Activated CD8-positive, alpha-beta memory T cell treated with anti-CD3 and anti-CD28 coated beads, Interleukin-2, amount 50 U/mL, for 1 hour (primary cell): ENCODE measurements at regions not wholly inside any gene's neighbourhood (a gene's known extent, or its start where the extent isn't known, plus 50 kb on each side); places are given as distances from the start of the nearest gene placed in this dataset.

ENCODE experiments used
- DNase-seq: peaks from one replicate; pipeline ENCODE4 v3.0.0-alpha.2; 2020; ENCODE audit errors: extremely low read depth

DNA sequence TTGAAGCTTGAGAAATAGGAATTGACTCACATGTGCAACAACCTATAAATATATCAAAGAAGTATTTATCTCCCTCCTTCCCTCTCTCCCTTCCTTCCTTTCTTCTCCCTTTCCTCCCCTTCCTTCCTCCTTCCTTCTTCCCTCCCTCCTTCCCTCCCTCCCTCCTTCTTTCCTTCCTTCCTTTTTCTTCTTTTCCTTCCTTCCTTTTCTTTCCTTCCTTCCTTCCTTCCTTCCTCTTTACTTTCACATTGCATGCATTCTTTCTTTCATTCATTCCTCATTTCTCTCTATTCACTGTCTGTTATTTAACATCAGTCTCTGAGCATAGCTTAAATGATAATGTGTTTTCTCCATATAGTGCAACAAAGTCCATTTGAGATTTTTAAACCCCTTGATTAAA is 214.2 kb downstream of the CHRM3 start:
- no peak for DNase-seq

- no peak for DNase-seq
Observed at GRCh38 chr1:239601108-239601507, 214.7 kb downstream of the CHRM3 start.

- no peak for DNase-seq
Observed at GRCh38 chr1:239603530-239603929, 217.2 kb downstream of the CHRM3 start.

DNA sequence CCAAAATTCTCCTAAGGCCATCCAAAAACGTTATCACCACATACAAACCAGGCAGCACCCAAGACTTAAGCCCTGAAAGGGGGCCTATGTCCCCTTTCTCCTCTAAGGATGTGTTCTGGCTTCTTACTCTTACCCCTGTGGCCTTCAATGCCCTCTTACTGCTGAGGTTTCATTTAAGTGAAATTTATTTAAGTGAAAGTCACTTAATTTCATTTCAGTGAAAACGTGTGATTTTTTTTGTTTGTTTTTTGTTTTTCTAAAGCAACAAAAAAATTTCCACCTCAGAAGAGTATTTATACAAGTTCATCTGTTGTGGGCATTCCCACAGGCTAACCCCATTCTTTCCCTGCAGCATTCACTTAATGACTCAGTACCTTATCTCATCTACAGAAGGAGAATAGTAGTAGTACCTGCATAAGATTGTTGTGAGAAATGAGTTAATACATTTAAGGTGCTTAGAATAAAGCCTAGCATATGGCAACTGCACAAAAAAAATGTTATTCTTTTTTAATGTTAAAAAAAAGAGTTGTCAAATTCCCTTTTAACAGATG is 220.6 kb downstream of the CHRM3 start:
- no peak for DNase-seq

GRCh38 chr1:239608469-239608868 is 222.1 kb downstream of the CHRM3 start:
- DNase-seq = no peak

GRCh38 chr1:239612379-239612778 is 226.0 kb downstream of the CHRM3 start:
- DNase-seq = no peak

DNA sequence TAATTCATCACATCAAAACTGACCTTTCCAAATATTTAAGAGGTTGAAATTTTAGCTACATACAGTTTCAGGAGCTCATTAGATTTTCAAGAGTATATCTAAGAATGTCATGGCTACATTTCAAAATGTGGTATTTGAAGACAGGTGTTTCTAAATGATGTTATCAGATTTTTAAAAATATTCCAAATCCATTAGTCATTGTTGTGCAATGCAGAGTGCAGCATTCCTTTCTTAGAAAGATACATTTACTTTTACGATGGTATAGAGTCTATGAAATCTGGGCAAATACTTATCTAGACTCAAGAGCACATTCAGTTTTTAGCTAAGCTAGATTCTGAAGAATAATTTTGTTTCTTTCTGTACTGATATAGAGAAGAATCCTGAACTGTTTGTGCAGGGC is 230.3 kb downstream of the CHRM3 start:
- DNase-seq = no peak

GRCh38 chr1:239617259-239617658 is 230.9 kb downstream of the CHRM3 start:
- DNase-seq = no peak

GRCh38 chr1:239617731-239618130 is 231.4 kb downstream of the CHRM3 start:
- DNase-seq = no peak

DNA sequence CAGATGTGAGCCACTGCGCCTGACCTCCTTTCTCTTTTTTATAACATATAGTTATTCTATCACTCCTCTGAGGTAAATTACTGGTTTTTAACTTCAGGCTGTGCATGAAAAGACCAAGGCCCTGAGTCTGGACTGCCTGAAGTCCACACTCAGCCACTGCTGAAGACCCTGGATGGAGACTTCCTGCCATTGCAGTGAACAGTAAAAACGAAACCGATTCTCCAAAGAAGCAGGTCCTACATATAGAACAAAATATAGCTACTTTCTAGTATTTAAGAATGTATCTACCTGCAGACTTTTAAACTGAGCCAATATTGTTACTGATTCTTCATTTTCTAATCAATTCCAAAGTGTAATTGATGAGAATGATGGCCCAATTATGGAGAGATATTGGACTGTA is 232.8 kb downstream of the CHRM3 start:
- no peak for DNase-seq

DNA sequence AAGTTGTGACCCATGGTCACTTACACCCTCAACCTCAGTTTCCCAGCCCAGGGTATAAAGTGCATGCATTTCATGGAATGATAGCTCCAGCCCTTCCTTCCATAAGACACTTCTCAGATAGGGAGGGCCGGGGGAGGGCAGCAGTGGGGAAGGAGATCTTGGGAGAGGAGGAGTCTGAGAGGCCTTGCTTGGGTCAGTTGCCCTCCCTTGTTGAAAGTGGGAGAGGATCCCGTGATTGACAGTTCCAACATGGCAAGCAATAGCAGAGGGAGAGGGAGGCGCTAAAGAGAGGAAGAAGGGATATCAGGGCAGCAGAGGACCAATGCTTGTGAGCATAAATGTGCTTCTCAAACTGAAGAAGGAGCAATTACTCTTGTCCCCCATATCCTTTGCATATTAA is 244.4 kb downstream of the CHRM3 start:
- DNase-seq = no peak

DNA sequence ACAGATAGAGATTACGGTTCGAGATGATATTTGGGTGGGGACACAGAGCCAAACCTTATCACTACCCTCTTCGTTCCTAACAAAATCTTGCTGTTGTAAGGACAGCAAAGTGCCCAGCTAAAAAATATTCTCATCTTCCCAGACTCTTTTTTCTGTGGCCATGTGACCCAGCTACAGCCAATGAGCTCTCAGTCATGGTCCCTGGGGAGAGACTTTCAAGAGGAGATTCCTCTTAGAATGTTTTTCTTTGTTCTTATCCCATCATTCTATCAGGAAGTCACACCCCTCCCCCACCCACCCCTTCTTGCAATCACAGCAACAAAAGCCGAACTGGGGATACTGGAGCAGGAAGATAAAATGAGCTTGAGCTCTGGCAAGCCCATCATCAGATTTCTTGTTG is 247.1 kb downstream of the CHRM3 start:
- no peak for DNase-seq

GRCh38 chr1:239635276-239635675 is 248.9 kb downstream of the CHRM3 start:
- no peak for DNase-seq

DNA sequence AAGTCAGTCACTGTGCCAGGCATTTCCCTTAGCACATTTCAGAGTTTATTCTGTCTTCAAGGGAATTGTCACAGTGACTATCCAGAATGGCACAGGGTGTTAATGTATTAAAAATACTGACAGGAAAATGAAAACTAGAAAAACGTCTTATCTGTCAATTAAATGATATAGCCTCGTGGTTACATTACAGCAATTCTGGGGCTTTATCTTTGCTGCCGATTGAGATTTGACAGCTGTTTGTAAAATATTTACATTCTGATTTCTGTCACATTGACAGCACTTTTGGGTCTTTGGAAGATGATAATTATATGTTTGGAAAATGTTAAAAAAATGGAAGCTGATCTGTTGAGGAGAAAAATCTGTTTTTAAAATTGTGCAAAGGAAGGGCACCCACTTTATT is 250.0 kb downstream of the CHRM3 start:
- DNase-seq = no peak

DNA sequence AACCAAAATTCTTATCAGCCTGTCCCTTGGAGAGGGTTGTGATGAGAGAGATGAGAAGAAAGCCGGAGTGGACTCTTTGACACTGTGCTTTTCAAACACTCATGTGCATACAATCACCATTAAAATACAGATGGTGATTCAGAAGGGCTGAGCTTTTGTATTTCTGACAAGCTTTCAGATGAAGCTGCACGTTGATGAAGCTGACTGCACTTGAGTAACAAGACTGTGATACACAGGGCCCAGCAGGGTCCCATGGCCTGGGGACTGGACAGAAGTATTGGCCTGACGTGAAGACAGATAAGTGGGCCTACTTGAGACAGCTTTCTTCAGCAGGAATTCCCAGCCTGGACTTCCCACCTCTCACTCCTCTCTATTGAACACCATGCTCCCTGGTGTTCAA is 258.2 kb downstream of the CHRM3 start:
- no peak for DNase-seq

DNA sequence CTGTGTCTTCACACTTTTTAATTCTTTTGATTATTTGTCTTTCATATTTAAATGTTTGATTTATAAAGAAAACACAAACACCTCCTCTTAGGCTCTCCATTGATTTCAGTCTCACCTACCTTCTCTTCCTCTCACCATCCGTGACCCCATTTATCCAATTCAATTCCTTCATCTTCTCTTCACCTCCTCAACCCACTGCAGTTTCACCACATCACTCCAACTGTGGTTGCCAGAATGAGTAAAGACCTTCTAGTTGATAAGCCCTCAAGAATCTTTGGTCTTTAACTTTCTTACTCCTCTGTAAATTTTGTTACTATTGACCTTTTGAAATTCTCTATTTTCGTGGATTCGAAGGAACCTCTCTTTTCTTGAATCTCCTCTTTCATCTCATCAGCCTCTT is 260.7 kb downstream of the CHRM3 start:
- no peak for DNase-seq

- DNase-seq = no peak
Observed at GRCh38 chr1:239647964-239648632, 261.7 kb downstream of the CHRM3 start.

- no peak for DNase-seq
Observed at GRCh38 chr1:239655023-239655422, 268.7 kb downstream of the CHRM3 start.

DNA sequence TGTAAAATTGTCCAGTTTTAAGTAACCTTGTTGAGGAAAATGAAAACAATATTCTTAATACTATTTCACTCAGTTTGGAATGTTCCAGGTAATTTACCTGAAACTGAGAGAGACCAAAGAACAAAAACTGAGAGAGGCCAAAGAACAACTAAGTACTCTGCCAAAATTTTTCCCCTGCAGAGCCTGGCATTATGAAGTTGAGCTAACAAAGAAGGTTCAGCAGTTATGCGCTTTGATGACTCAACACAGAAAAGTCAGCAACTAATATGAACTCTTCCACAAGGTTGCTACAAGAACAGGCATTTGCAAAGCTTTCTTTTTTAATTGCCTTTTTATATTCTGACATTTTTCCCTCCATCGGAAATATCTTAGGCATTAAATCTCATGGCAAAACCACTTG is 270.9 kb downstream of the CHRM3 start:
- no peak for DNase-seq

DNA sequence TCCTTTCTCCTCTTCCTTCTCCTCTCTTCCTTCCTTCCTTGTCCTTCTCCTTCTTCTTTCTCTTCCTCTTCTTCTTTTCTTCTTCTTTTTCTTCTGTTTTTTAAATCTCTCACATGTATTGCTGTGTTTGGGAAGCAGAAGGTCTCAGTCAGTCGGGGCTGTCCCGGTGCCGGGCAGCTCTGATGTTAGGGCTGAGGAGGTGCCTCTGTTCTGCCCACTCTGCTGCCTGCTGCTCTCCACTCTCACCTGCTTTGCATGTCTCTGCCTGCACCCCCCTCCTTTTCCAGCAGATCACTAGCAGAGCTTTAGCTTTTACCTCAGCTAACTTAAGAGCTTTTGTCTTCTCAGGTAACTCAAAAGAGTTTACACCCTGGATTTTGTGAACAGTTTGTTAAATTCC is 276.6 kb downstream of the CHRM3 start:
- no peak for DNase-seq

GRCh38 chr1:239672256-239672655 is 285.9 kb downstream of the CHRM3 start:
- no peak for DNase-seq

DNA sequence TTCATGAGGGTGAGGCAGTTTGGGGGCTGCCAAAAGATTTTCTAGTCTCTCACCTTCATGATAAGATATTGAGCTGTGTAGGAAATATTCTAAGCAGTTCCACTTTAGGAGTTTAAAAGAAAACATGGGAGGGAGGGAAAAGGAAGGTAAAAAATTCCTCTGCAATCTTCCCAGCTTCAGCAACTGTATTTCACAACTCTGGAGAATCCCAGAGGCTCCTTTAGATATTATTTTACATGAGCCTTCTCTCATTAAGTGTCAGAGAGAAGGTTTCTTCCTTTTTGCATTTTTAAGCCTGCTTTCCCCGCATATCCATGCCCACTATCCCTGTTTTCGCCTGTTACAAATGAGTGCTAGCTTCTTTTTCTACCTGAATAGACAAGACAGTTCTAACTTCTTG is 289.4 kb downstream of the CHRM3 start:
- no peak for DNase-seq

DNA sequence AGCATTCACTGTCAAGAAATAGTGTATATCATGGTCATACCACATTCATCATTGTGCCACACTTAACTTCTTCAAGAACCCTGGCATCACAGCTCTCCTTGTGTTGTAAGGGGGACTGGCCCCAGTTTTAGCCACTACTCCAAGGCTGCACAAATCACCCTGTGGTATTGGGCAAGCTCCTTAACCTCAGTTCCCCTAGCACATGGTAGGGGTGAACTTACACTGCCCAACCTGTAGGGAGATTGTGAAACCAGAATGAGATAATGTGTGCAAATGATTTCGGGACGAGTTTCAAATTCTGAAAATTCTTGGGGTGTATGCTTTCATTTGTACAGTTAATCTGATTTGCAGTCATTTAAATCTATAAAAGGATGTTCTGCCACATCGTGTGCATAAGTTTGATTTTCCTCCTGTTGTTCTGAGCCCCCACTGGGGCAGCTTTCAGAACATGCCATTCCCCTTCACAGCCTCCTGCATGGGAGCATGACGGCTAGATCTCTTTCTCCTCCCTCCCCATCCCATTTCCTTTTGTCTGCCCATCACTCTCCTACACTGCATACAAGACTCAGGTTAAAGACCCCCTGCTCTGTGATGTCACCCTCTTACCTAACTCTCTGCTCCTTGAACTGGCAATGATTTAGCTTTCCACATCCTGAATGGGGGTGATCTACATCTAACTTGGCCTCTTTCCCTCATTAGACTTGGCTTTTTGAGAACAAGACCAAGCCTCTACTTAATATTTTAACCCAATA is 290.3 kb downstream of the CHRM3 start:
- no peak for DNase-seq
